GM23338 (cell line): ENCODE measurements at regions not wholly inside any gene's neighbourhood (a gene's known extent, or its start where the extent isn't known, plus 50 kb on each side); places are given as distances from the start of the nearest gene placed in this dataset.

ENCODE experiments used
- ATAC-seq: fragments of 200-7000 bp; cut with Tn5 transposase; 3 replicates; pipeline ENCODE4 v1.9.1; 2020
- DNase-seq: peaks from one replicate; pipeline ENCODE4 v3.0.0-alpha.2; 2015; ENCODE audit warnings: low spot score
- H2AFZ ChIP-seq: fragments of 200-600 bp; sonication (generic); 2 replicates; pipeline ENCODE4 v1.8.0; 2016; ENCODE audit warnings: antibody characterized with exemption, mild to moderate bottlenecking, moderate library complexity
- H3F3A ChIP-seq: fragments of 200-600 bp; sonication (generic); replicated peaks from 2 replicates; pipeline ENCODE4 v1.8.0; 2017; ENCODE audit warnings: antibody characterized with exemption, mixed run types, low read depth
- H3K27ac ChIP-seq: fragments of 200-600 bp; sonication (generic); 2 replicates; pipeline ENCODE4 v1.6.1; 2016; ENCODE audit warnings: low read depth
- H3K27me3 ChIP-seq: fragments of 200-600 bp; sonication (generic); 2 replicates; pipeline ENCODE4 v1.8.0; 2016; ENCODE audit warnings: mild to moderate bottlenecking, mixed run types, moderate library complexity; ENCODE audit not compliant: insufficient read depth
- H3K36me3 ChIP-seq: fragments of 200-600 bp; sonication (generic); 2 replicates; pipeline ENCODE4 v1.8.0; 2016; ENCODE audit warnings: mild to moderate bottlenecking; ENCODE audit not compliant: insufficient read depth
- H3K4me1 ChIP-seq: fragments of 200-600 bp; sonication (generic); 2 replicates; pipeline ENCODE4 v1.8.0; 2016; ENCODE audit warnings: mild to moderate bottlenecking, moderate library complexity; ENCODE audit not compliant: insufficient read depth
- H3K4me2 ChIP-seq: fragments of 200-600 bp; sonication (generic); 2 replicates; pipeline ENCODE4 v1.7.1; 2017; ENCODE audit warnings: mixed run types
- H3K4me3 ChIP-seq: fragments of 200-600 bp; sonication (generic); 2 replicates; pipeline ENCODE4 v1.6.1; 2016; ENCODE audit warnings: mixed run types
- H3K79me2 ChIP-seq: fragments of 200-600 bp; sonication (generic); replicated peaks from 2 replicates; pipeline ENCODE4 v1.8.0; 2017; ENCODE audit warnings: mild to moderate bottlenecking; ENCODE audit not compliant: insufficient read depth
- H3K9me2 ChIP-seq: fragments of 200-600 bp; sonication (generic); 2 replicates; pipeline ENCODE4 v1.8.0; 2017; ENCODE audit not compliant: insufficient read depth
- H4K20me1 ChIP-seq: fragments of 200-600 bp; sonication (generic); replicated peaks from 2 replicates; pipeline ENCODE4 v1.8.0; 2017; ENCODE audit warnings: mild to moderate bottlenecking; ENCODE audit not compliant: insufficient read depth
- H3K27ac Mint-ChIP-seq: 2 replicates; pipeline ENCODE4 v1.8.0; 2020; ENCODE audit warnings: inconsistent platforms, mild to moderate bottlenecking, moderate library complexity, mixed read lengths
- H3K27me3 Mint-ChIP-seq: 3 replicates; pipeline ENCODE4 v1.8.0; 2022; ENCODE audit warnings: low read depth, mild to moderate bottlenecking, moderate library complexity, mixed read lengths, inconsistent platforms; ENCODE audit not compliant: insufficient read depth, poor library complexity
- H3K36me3 Mint-ChIP-seq: 3 replicates; pipeline ENCODE4 v1.8.0; 2021; ENCODE audit warnings: low read depth, mild to moderate bottlenecking, inconsistent platforms, moderate library complexity, mixed read lengths
- H3K4me1 Mint-ChIP-seq: 3 replicates; pipeline ENCODE4 v1.8.0; 2020; ENCODE audit warnings: mild to moderate bottlenecking, inconsistent platforms, mixed read lengths
- H3K4me3 Mint-ChIP-seq: 3 replicates; pipeline ENCODE4 v1.8.0; 2021; ENCODE audit warnings: moderate library complexity, mild to moderate bottlenecking, inconsistent platforms, mixed read lengths
- H3K9me3 Mint-ChIP-seq: 3 replicates; pipeline ENCODE4 v1.8.0; 2020; ENCODE audit warnings: moderate library complexity, mild to moderate bottlenecking, inconsistent platforms, mixed read lengths
- CREB1 ChIP-seq: fragments of 250-450 bp; sonication (Bioruptor Pico); IDR thresholded peaks from 2 replicates; pipeline ENCODE4 v1.5.0; 2020; ENCODE audit warnings: low read depth, mild to moderate bottlenecking, moderate library complexity
- ETS1 ChIP-seq: IDR thresholded peaks from 2 replicates; pipeline ENCODE4 v1.6.1; 2016; ENCODE audit warnings: antibody characterized with exemption
- EZH2 ChIP-seq: fragments of 200-600 bp; sonication (generic); IDR thresholded peaks from one replicate; pipeline ENCODE4 v1.8.0; 2017; ENCODE audit warnings: antibody characterized with exemption, mild to moderate bottlenecking, low read depth; ENCODE audit not compliant: unreplicated experiment
- EZH2phosphoT487 ChIP-seq: fragments of 200-600 bp; sonication (generic); IDR thresholded peaks from one replicate; pipeline ENCODE4 v1.8.1; 2018; ENCODE audit warnings: antibody characterized with exemption; ENCODE audit not compliant: unreplicated experiment
- NANOG ChIP-seq: IDR thresholded peaks from 2 replicates; pipeline ENCODE4 v1.6.1; 2016; ENCODE audit warnings: antibody characterized with exemption, borderline replicate concordance
- REST ChIP-seq: IDR thresholded peaks from one replicate; pipeline ENCODE4 v1.6.1; 2018; ENCODE audit warnings: antibody characterized with exemption; ENCODE audit not compliant: unreplicated experiment
- ZNF114 ChIP-seq: fragments of 250-450 bp; sonication (Bioruptor Pico); IDR thresholded peaks from 2 replicates; pipeline ENCODE4 v1.5.0; 2020; ENCODE audit warnings: mild to moderate bottlenecking, moderate library complexity
- ZNF331 ChIP-seq: fragments of 250-450 bp; sonication (Bioruptor Pico); IDR thresholded peaks from 2 replicates; pipeline ENCODE4 v1.5.0; 2020; ENCODE audit warnings: low read depth, mild to moderate bottlenecking, moderate library complexity
- TF ChIP-seq, protein P1 (sequence below), 2 experiments: fragments of 200-600 bp in 1 of 2; sonication (generic) in 1 of 2; conservative IDR thresholded peaks; 2 replicates each; pipeline versions ENCODE4 v1.5.1 to v1.6.1; 2016 to 2017; ENCODE audit warnings: antibody characterized with exemption in 2 of 2, low read depth in 2 of 2, mild to moderate bottlenecking in 2 of 2, moderate library complexity in 1 of 2

- Histone ChIP-seq H3K27me3 (no peaks in the 10 kb centered on the region), H3K4me1 (no peaks in the 10 kb centered on the region), H3K4me2 (no peak overlapping the region), H3K79me2 (no peaks in the 10 kb centered on the region), H3K4me3 (no peak overlapping the region), H3F3A (no peaks in the 10 kb centered on the region), H2AFZ (no peak overlapping the region), H3K9me2 (no peaks in the 10 kb centered on the region), H3K27ac (no peak overlapping the region), H4K20me1 (no peaks in the 10 kb centered on the region), H3K36me3 (no peaks in the 10 kb centered on the region)
- Mint-ChIP-seq H3K4me3 (no peak overlapping the region), H3K9me3 (no peaks in the 10 kb centered on the region), H3K27me3 (no peaks in the 10 kb centered on the region), H3K4me1 (no peaks in the 10 kb centered on the region), H3K36me3 (no peaks in the 10 kb centered on the region), H3K27ac (no peak overlapping the region)
- DNase-seq (no peak), ATAC-seq (no peak)
- TF ChIP-seq, protein P1, sequence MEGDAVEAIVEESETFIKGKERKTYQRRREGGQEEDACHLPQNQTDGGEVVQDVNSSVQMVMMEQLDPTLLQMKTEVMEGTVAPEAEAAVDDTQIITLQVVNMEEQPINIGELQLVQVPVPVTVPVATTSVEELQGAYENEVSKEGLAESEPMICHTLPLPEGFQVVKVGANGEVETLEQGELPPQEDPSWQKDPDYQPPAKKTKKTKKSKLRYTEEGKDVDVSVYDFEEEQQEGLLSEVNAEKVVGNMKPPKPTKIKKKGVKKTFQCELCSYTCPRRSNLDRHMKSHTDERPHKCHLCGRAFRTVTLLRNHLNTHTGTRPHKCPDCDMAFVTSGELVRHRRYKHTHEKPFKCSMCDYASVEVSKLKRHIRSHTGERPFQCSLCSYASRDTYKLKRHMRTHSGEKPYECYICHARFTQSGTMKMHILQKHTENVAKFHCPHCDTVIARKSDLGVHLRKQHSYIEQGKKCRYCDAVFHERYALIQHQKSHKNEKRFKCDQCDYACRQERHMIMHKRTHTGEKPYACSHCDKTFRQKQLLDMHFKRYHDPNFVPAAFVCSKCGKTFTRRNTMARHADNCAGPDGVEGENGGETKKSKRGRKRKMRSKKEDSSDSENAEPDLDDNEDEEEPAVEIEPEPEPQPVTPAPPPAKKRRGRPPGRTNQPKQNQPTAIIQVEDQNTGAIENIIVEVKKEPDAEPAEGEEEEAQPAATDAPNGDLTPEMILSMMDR (conservative IDR thresholded peaks at IDR 0.05; ENCODE audit: low read depth in 2 of 2): no peak
- TF ChIP-seq ZNF331 (CRISPR knock-in tag) (no peak), CREB1 (CRISPR knock-in tag) (no peak), REST (no peak), ZNF114 (no peak), EZH2phosphoT487 (no peak)
These were observed 304.3 kb upstream of the MEF2C start for GRCh38 chr5:89187268-89187667.

- ATAC-seq (no peak), DNase-seq (no peak)
- Mint-ChIP-seq H3K27ac (no peak overlapping the region), H3K9me3 (no peaks in the 10 kb centered on the region), H3K4me3 (no peak overlapping the region), H3K4me1 (no peaks in the 10 kb centered on the region), H3K36me3 (no peaks in the 10 kb centered on the region), H3K27me3 (no peaks in the 10 kb centered on the region)
- Histone ChIP-seq H3K9me2 (no peaks in the 10 kb centered on the region), H3F3A (no peaks in the 10 kb centered on the region), H2AFZ (no peak overlapping the region), H3K4me2 (no peak overlapping the region), H3K27ac (no peak overlapping the region), H3K79me2 (no peaks in the 10 kb centered on the region), H3K4me3 (no peak overlapping the region), H3K36me3 (no peaks in the 10 kb centered on the region), H3K4me1 (no peaks in the 10 kb centered on the region), H3K27me3 (no peaks in the 10 kb centered on the region), H4K20me1 (no peaks in the 10 kb centered on the region)
- TF ChIP-seq NANOG (no peak), REST (no peak), ETS1 (no peak), EZH2 (no peak)
These were observed 298.6 kb upstream of the MEF2C start for GRCh38 chr5:89181546-89181945.
